GM23338 (cell line): ENCODE measurements at regions not wholly inside any gene's neighbourhood (a gene's known extent, or its start where the extent isn't known, plus 50 kb on each side); places are given as distances from the start of the nearest gene placed in this dataset.

Source experiments
- ATAC-seq: fragments of 200-7000 bp; cut with Tn5 transposase; 3 replicates; pipeline ENCODE4 v1.9.1; 2020
- DNase-seq: peaks from one replicate; pipeline ENCODE4 v3.0.0-alpha.2; 2015; ENCODE audit warnings: low spot score
- H2AFZ ChIP-seq: fragments of 200-600 bp; sonication (generic); 2 replicates; pipeline ENCODE4 v1.8.0; 2016; ENCODE audit warnings: antibody characterized with exemption, mild to moderate bottlenecking, moderate library complexity
- H3F3A ChIP-seq: fragments of 200-600 bp; sonication (generic); replicated peaks from 2 replicates; pipeline ENCODE4 v1.8.0; 2017; ENCODE audit warnings: antibody characterized with exemption, mixed run types, low read depth
- H3K27ac ChIP-seq: fragments of 200-600 bp; sonication (generic); 2 replicates; pipeline ENCODE4 v1.6.1; 2016; ENCODE audit warnings: low read depth
- H3K27me3 ChIP-seq: fragments of 200-600 bp; sonication (generic); 2 replicates; pipeline ENCODE4 v1.8.0; 2016; ENCODE audit warnings: mild to moderate bottlenecking, mixed run types, moderate library complexity; ENCODE audit not compliant: insufficient read depth
- H3K36me3 ChIP-seq: fragments of 200-600 bp; sonication (generic); 2 replicates; pipeline ENCODE4 v1.8.0; 2016; ENCODE audit warnings: mild to moderate bottlenecking; ENCODE audit not compliant: insufficient read depth
- H3K4me1 ChIP-seq: fragments of 200-600 bp; sonication (generic); 2 replicates; pipeline ENCODE4 v1.8.0; 2016; ENCODE audit warnings: mild to moderate bottlenecking, moderate library complexity; ENCODE audit not compliant: insufficient read depth
- H3K4me2 ChIP-seq: fragments of 200-600 bp; sonication (generic); 2 replicates; pipeline ENCODE4 v1.7.1; 2017; ENCODE audit warnings: mixed run types
- H3K4me3 ChIP-seq: fragments of 200-600 bp; sonication (generic); 2 replicates; pipeline ENCODE4 v1.6.1; 2016; ENCODE audit warnings: mixed run types
- H3K79me2 ChIP-seq: fragments of 200-600 bp; sonication (generic); replicated peaks from 2 replicates; pipeline ENCODE4 v1.8.0; 2017; ENCODE audit warnings: mild to moderate bottlenecking; ENCODE audit not compliant: insufficient read depth
- H3K9me2 ChIP-seq: fragments of 200-600 bp; sonication (generic); 2 replicates; pipeline ENCODE4 v1.8.0; 2017; ENCODE audit not compliant: insufficient read depth
- H4K20me1 ChIP-seq: fragments of 200-600 bp; sonication (generic); replicated peaks from 2 replicates; pipeline ENCODE4 v1.8.0; 2017; ENCODE audit warnings: mild to moderate bottlenecking; ENCODE audit not compliant: insufficient read depth
- H3K27ac Mint-ChIP-seq: 2 replicates; pipeline ENCODE4 v1.8.0; 2020; ENCODE audit warnings: inconsistent platforms, mild to moderate bottlenecking, moderate library complexity, mixed read lengths
- H3K27me3 Mint-ChIP-seq: 3 replicates; pipeline ENCODE4 v1.8.0; 2022; ENCODE audit warnings: low read depth, mild to moderate bottlenecking, moderate library complexity, mixed read lengths, inconsistent platforms; ENCODE audit not compliant: insufficient read depth, poor library complexity
- H3K36me3 Mint-ChIP-seq: 3 replicates; pipeline ENCODE4 v1.8.0; 2021; ENCODE audit warnings: low read depth, mild to moderate bottlenecking, inconsistent platforms, moderate library complexity, mixed read lengths
- H3K4me1 Mint-ChIP-seq: 3 replicates; pipeline ENCODE4 v1.8.0; 2020; ENCODE audit warnings: mild to moderate bottlenecking, inconsistent platforms, mixed read lengths
- H3K4me3 Mint-ChIP-seq: 3 replicates; pipeline ENCODE4 v1.8.0; 2021; ENCODE audit warnings: moderate library complexity, mild to moderate bottlenecking, inconsistent platforms, mixed read lengths
- H3K9me3 Mint-ChIP-seq: 3 replicates; pipeline ENCODE4 v1.8.0; 2020; ENCODE audit warnings: moderate library complexity, mild to moderate bottlenecking, inconsistent platforms, mixed read lengths
- EZH2phosphoT487 ChIP-seq: fragments of 200-600 bp; sonication (generic); IDR thresholded peaks from one replicate; pipeline ENCODE4 v1.8.1; 2018; ENCODE audit warnings: antibody characterized with exemption; ENCODE audit not compliant: unreplicated experiment
- JUNB ChIP-seq: IDR thresholded peaks from one replicate; pipeline ENCODE4 v1.6.1; 2016; ENCODE audit warnings: antibody characterized with exemption; ENCODE audit not compliant: unreplicated experiment
- NANOG ChIP-seq: IDR thresholded peaks from 2 replicates; pipeline ENCODE4 v1.6.1; 2016; ENCODE audit warnings: antibody characterized with exemption, borderline replicate concordance
- POLR2AphosphoS5 ChIP-seq: IDR thresholded peaks from 2 replicates; pipeline ENCODE4 v1.6.1; 2016; ENCODE audit warnings: antibody characterized with exemption, low read depth
- STAT1 ChIP-seq: IDR thresholded peaks from one replicate; pipeline ENCODE4 v1.6.1; 2016; ENCODE audit warnings: antibody characterized with exemption; ENCODE audit not compliant: unreplicated experiment
- ZNF114 ChIP-seq: fragments of 250-450 bp; sonication (Bioruptor Pico); IDR thresholded peaks from 2 replicates; pipeline ENCODE4 v1.5.0; 2020; ENCODE audit warnings: mild to moderate bottlenecking, moderate library complexity
- TF ChIP-seq, protein P1 (sequence below): IDR thresholded peaks from 2 replicates; pipeline ENCODE4 v1.6.1; 2016; ENCODE audit warnings: antibody characterized with exemption
- TF ChIP-seq, protein P2 (sequence below), 2 experiments: fragments of 200-600 bp in 1 of 2; sonication (generic) in 1 of 2; conservative IDR thresholded peaks; 2 replicates each; pipeline versions ENCODE4 v1.5.1 to v1.6.1; 2016 to 2017; ENCODE audit warnings: antibody characterized with exemption in 2 of 2, low read depth in 2 of 2, mild to moderate bottlenecking in 2 of 2, moderate library complexity in 1 of 2
- TF ChIP-seq, protein P3 (sequence below): fragments of 250-450 bp; sonication (Bioruptor Pico); IDR thresholded peaks from 2 replicates; pipeline ENCODE4 v1.5.0; 2020; ENCODE audit warnings: mild to moderate bottlenecking, moderate library complexity

DNA sequence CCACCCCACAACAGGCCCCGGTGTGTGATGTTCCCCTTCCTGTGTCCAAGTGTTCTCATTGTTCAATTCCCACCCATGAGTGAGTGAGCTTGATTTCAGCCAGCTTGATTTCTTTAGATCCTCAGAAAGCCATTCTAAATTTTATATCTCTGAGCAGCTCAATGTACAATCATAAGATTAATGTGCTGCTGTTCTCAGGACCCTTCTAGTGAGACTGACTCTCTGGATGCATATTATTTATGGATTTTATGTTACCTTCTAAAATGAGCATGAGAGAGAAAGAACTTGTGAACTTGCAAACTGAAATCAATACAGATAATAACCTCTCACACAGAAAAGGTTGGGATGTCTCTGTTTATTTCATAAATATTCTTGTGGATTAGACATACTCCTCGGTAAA is 1133.5 kb upstream of the TMPRSS15 start:
- no peak overlapping the region for H3K4me3 ChIP-seq
- peaks cover 2% of the 10 kb centered on the region for H3K27me3 Mint-ChIP-seq
- H4K20me1 ChIP-seq: no peaks in the 10 kb centered on the region
- no peaks in the 10 kb centered on the region for H3K36me3 ChIP-seq
- TF ChIP-seq STAT1: no peak
- TF ChIP-seq, protein P1, sequence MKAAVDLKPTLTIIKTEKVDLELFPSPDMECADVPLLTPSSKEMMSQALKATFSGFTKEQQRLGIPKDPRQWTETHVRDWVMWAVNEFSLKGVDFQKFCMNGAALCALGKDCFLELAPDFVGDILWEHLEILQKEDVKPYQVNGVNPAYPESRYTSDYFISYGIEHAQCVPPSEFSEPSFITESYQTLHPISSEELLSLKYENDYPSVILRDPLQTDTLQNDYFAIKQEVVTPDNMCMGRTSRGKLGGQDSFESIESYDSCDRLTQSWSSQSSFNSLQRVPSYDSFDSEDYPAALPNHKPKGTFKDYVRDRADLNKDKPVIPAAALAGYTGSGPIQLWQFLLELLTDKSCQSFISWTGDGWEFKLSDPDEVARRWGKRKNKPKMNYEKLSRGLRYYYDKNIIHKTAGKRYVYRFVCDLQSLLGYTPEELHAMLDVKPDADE: no peak
- TF ChIP-seq, protein P2, sequence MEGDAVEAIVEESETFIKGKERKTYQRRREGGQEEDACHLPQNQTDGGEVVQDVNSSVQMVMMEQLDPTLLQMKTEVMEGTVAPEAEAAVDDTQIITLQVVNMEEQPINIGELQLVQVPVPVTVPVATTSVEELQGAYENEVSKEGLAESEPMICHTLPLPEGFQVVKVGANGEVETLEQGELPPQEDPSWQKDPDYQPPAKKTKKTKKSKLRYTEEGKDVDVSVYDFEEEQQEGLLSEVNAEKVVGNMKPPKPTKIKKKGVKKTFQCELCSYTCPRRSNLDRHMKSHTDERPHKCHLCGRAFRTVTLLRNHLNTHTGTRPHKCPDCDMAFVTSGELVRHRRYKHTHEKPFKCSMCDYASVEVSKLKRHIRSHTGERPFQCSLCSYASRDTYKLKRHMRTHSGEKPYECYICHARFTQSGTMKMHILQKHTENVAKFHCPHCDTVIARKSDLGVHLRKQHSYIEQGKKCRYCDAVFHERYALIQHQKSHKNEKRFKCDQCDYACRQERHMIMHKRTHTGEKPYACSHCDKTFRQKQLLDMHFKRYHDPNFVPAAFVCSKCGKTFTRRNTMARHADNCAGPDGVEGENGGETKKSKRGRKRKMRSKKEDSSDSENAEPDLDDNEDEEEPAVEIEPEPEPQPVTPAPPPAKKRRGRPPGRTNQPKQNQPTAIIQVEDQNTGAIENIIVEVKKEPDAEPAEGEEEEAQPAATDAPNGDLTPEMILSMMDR (conservative IDR thresholded peaks at IDR 0.05; ENCODE audit: low read depth in 2 of 2): no peak
- TF ChIP-seq EZH2phosphoT487: no peak
- no peak for TF ChIP-seq NANOG
- TF ChIP-seq ZNF114 (CRISPR knock-in tag): no peak
- TF ChIP-seq POLR2AphosphoS5: no peak
- no peak for TF ChIP-seq JUNB
- TF ChIP-seq, protein P3, sequence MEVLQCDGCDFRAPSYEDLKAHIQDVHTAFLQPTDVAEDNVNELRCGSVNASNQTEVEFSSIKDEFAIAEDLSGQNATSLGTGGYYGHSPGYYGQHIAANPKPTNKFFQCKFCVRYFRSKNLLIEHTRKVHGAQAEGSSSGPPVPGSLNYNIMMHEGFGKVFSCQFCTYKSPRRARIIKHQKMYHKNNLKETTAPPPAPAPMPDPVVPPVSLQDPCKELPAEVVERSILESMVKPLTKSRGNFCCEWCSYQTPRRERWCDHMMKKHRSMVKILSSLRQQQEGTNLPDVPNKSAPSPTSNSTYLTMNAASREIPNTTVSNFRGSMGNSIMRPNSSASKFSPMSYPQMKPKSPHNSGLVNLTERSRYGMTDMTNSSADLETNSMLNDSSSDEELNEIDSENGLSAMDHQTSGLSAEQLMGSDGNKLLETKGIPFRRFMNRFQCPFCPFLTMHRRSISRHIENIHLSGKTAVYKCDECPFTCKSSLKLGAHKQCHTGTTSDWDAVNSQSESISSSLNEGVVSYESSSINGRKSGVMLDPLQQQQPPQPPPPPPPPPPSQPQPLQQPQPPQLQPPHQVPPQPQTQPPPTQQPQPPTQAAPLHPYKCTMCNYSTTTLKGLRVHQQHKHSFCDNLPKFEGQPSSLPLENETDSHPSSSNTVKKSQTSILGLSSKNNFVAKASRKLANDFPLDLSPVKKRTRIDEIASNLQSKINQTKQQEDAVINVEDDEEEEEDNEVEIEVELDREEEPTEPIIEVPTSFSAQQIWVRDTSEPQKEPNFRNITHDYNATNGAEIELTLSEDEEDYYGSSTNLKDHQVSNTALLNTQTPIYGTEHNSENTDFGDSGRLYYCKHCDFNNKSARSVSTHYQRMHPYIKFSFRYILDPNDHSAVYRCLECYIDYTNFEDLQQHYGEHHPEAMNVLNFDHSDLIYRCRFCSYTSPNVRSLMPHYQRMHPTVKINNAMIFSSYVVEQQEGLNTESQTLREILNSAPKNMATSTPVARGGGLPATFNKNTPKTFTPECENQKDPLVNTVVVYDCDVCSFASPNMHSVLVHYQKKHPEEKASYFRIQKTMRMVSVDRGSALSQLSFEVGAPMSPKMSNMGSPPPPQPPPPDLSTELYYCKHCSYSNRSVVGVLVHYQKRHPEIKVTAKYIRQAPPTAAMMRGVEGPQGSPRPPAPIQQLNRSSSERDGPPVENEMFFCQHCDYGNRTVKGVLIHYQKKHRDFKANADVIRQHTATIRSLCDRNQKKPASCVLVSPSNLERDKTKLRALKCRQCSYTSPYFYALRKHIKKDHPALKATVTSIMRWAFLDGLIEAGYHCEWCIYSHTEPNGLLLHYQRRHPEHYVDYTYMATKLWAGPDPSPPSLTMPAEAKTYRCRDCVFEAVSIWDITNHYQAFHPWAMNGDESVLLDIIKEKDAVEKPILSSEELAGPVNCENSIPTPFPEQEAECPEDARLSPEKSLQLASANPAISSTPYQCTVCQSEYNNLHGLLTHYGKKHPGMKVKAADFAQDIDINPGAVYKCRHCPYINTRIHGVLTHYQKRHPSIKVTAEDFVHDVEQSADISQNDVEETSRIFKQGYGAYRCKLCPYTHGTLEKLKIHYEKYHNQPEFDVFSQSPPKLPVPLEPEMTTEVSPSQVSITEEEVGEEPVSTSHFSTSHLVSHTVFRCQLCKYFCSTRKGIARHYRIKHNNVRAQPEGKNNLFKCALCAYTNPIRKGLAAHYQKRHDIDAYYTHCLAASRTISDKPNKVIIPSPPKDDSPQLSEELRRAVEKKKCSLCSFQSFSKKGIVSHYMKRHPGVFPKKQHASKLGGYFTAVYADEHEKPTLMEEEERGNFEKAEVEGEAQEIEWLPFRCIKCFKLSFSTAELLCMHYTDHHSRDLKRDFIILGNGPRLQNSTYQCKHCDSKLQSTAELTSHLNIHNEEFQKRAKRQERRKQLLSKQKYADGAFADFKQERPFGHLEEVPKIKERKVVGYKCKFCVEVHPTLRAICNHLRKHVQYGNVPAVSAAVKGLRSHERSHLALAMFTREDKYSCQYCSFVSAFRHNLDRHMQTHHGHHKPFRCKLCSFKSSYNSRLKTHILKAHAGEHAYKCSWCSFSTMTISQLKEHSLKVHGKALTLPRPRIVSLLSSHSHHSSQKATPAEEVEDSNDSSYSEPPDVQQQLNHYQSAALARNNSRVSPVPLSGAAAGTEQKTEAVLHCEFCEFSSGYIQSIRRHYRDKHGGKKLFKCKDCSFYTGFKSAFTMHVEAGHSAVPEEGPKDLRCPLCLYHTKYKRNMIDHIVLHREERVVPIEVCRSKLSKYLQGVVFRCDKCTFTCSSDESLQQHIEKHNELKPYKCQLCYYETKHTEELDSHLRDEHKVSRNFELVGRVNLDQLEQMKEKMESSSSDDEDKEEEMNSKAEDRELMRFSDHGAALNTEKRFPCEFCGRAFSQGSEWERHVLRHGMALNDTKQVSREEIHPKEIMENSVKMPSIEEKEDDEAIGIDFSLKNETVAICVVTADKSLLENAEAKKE (CRISPR knock-in tag): no peak
- no peak overlapping the region for H3K27ac ChIP-seq
- no peaks in the 10 kb centered on the region; the same call in 2 of the 3 replicates for H3K9me3 Mint-ChIP-seq
- H3K9me2 ChIP-seq: peaks cover 15% of the 10 kb centered on the region
- no peaks in the 10 kb centered on the region for H3K4me1 ChIP-seq
- DNase-seq (no peak), ATAC-seq (no peak)
- H3K4me3 Mint-ChIP-seq: no peak overlapping the region
- H3K79me2 ChIP-seq: no peaks in the 10 kb centered on the region
- H3K4me2 ChIP-seq: no peak overlapping the region
- no peaks in the 10 kb centered on the region; the same call in 1 of the 3 replicates for H3K36me3 Mint-ChIP-seq
- H3K27me3 ChIP-seq: no peaks in the 10 kb centered on the region
- H3K4me1 Mint-ChIP-seq: no peaks in the 10 kb centered on the region
- H2AFZ ChIP-seq: no peak overlapping the region
- H3K27ac Mint-ChIP-seq: no peak overlapping the region
- H3F3A ChIP-seq: no peaks in the 10 kb centered on the region
